Retina (tissue), 1 donor: ENCODE measurements at regions not wholly inside any gene's neighbourhood (a gene's known extent, or its start where the extent isn't known, plus 50 kb on each side); places are given as distances from the start of the nearest gene placed in this dataset.

Experiments
- DNase-seq: peaks from one replicate; pipeline ENCODE4 v3.0.0-alpha.2; 2016

GRCh38 chr14:24692382-24693352 is 58.7 kb upstream of the GZMB start:
- no peak for DNase-seq

DNA sequence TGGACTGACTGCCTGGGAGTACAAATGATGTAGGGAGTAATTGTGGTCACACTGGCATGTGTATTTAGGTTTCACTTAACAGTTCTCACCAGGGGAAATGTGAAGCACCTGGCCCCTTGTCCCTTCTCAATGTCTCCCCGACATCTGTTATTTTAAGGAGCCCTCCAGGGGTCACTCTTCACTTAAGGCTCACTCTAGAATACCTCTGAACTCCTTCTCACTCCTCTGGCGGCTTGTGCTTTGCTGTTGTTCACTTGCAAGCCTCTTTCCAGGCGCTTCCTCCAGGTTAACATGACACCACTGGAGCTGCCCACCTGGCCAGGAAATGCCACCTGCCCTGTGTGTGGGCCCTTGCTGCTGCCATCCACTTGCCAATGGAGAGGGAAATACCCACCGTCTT is 56.5 kb upstream of the GZMB start:
- DNase-seq: no peak

DNA sequence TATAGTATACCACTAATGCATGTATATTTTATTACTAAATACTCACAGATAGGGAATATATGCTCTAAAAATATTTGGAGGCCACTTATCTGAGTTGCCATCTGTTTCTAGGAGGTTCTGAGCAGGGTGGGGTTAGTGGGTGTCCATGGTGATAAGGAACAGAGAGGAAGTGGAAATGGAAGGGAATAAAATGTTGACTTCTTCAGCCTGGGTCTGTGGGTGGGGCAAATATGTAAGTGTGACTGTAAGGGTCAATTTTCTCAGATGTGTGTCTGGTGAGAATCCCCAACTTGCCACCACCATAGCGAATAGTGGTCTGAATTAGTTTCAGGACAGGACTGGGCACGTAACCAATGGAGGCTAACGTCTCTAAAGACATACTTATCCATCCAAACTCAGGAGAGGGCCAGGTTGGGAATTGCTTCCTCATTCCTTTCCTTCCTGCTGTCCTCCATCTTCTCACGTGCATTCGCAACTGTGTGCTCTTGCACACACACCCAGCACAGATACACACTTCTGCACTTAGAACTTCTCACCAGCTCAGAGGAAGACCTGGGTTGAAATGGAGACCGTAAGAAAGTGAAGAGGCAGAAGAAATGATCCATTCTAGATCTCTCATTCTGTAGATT is 54.2 kb upstream of the GZMB start:
- no peak for DNase-seq
